HepG2 (cell line): ENCODE measurements at regions not wholly inside any gene's neighbourhood (a gene's known extent, or its start where the extent isn't known, plus 50 kb on each side); places are given as distances from the start of the nearest gene placed in this dataset.

Source experiments
- ATAC-seq: fragments of 200-7000 bp; cut with Tn5 transposase; 3 replicates; pipeline ENCODE4 v1.9.1; 2020; ENCODE audit warnings: mild to moderate bottlenecking, moderate library complexity
- BruUV-seq: library from RNA; stranded (reverse); fragments of 400-500 nt; replicated peaks from 2 replicates; lab custom pipeline; 2021; lab: Mats Ljungman, UMichigan
- CTCF ChIA-PET: fragments of 300-600 bp; formaldehyde crosslinking; extraction: SDS; loops from one replicate; lab custom pipeline; 2021; ENCODE audit warnings: low total read pairs, inconsistent platforms, low intra/inter-chr PET ratio; lab: Yijun Ruan, JAX
- POLR2A ChIA-PET: fragments of 350-600 bp; sonication (Branson Sonifier 250); formaldehyde crosslinking; loops from one replicate; lab custom pipeline; 2020; ENCODE audit warnings: antibody characterized with exemption, inconsistent platforms; lab: Yijun Ruan, JAX
- DNase-seq: peaks from one replicate; pipeline ENCODE4 v3.0.0-alpha.2; 2015; ENCODE audit warnings: low spot score
- FAIRE-seq: peaks from 3 replicates; lab custom pipeline; 2011; peaks lifted over from hg19 to GRCh38; lab: Jason Lieb, UNC
- H2AFZ ChIP-seq: one replicate; pipeline ENCODE4 v1.6.1; 2011; ENCODE audit warnings: low read length, inconsistent platforms
- H3K27ac ChIP-seq: fragments of 300-600 bp; 3 replicates; pipeline ENCODE4 v1.8.0; 2011; ENCODE audit warnings: mixed run types, mild to moderate bottlenecking, mixed read lengths, low read length, inconsistent platforms; ENCODE audit not compliant: insufficient read depth; ENCODE audit errors: extremely low read length
- H3K27me3 ChIP-seq, 2 experiments: fragments of 200-600 bp in 1 of 2; 2 replicates in 1 of 2; 3 replicates in 1 of 2; pipeline versions ENCODE4 v1.6.0 to v1.8.0; 2011; ENCODE audit warnings: low read length in 2 of 2, mild to moderate bottlenecking in 2 of 2, moderate library complexity in 2 of 2, inconsistent platforms in 1 of 2; ENCODE audit not compliant: insufficient read depth in 2 of 2, control insufficient read depth in 1 of 2
- H3K36me3 ChIP-seq, 2 experiments: fragments of 200-600 bp in 1 of 2; replicated peaks in 1 of 2; 2 replicates in 1 of 2; 3 replicates in 1 of 2; pipeline versions ENCODE4 v1.5.1 to v1.8.0; 2011; ENCODE audit warnings: low read length in 2 of 2, inconsistent platforms in 1 of 2; ENCODE audit not compliant: insufficient read depth in 2 of 2, control insufficient read depth in 1 of 2
- H3K4me1 ChIP-seq: 2 replicates; pipeline ENCODE4 v1.5.1; 2012; ENCODE audit warnings: low read length, inconsistent platforms; ENCODE audit not compliant: insufficient read depth
- H3K4me2 ChIP-seq: 2 replicates; pipeline ENCODE4 v1.6.0; 2011; ENCODE audit warnings: low read depth, low read length, inconsistent platforms
- H3K4me3 ChIP-seq, 3 experiments: fragments of 200-600 bp in 1 of 3; sonication (generic), shearing (Covaris generic) in 1 of 3; replicated peaks in 1 of 3; 2 replicates each; pipeline ENCODE4 v1.5.1; 2011 to 2016; ENCODE audit warnings: low read length in 3 of 3, inconsistent platforms in 2 of 3, low read depth in 2 of 3, mild to moderate bottlenecking in 2 of 3, control low read depth in 1 of 3, mixed read lengths in 1 of 3; ENCODE audit not compliant: insufficient read depth in 1 of 3
- H3K79me2 ChIP-seq: one replicate; pipeline ENCODE4 v1.6.1; 2011; ENCODE audit warnings: low read length, inconsistent platforms; ENCODE audit not compliant: insufficient read depth
- H3K9ac ChIP-seq: 2 replicates; pipeline ENCODE4 v1.6.0; 2011; ENCODE audit warnings: mild to moderate bottlenecking, low read depth, low read length, inconsistent platforms; ENCODE audit not compliant: insufficient read depth
- H3K9me3 ChIP-seq: 2 replicates; pipeline ENCODE4 v1.5.1; 2012; ENCODE audit warnings: mild to moderate bottlenecking, low read length
- H4K20me1 ChIP-seq: 2 replicates; pipeline ENCODE4 v1.6.0; 2011; ENCODE audit warnings: inconsistent platforms, mild to moderate bottlenecking, low read length, moderate library complexity; ENCODE audit not compliant: insufficient read depth
- CENPT ChIP-seq: sonication (generic); formaldehyde crosslinking; IDR thresholded peaks from 2 replicates; pipeline ENCODE4 v1.8.0; 2022; ENCODE audit warnings: low read depth, mild to moderate bottlenecking, moderate library complexity, missing genetic modification reagents
- EED ChIP-seq: sonication (generic); formaldehyde crosslinking; IDR thresholded peaks from 2 replicates; pipeline ENCODE4 v1.5.0; 2020; ENCODE audit warnings: mild to moderate bottlenecking, missing genetic modification reagents
- FOXP4 ChIP-seq: sonication (generic); formaldehyde crosslinking; IDR thresholded peaks from 2 replicates; pipeline ENCODE4 v1.4.0; 2020; ENCODE audit warnings: missing genetic modification reagents
- KDM2A ChIP-seq: sonication (generic); formaldehyde crosslinking; IDR thresholded peaks from 2 replicates; pipeline ENCODE4 v1.4.0; 2020; ENCODE audit warnings: low read depth, missing genetic modification reagents, borderline replicate concordance
- SETDB1 ChIP-seq: sonication (generic); formaldehyde crosslinking; IDR thresholded peaks from 2 replicates; pipeline ENCODE4 v1.5.1; 2020; ENCODE audit warnings: missing genetic modification reagents, mild to moderate bottlenecking, borderline replicate concordance
- SMC3 ChIP-seq: IDR thresholded peaks from 2 replicates; pipeline ENCODE4 v1.6.1; 2011; ENCODE audit warnings: low read length, improper control_type of control experiment
- SNAI1 ChIP-seq: sonication (generic); formaldehyde crosslinking; IDR thresholded peaks from 2 replicates; pipeline ENCODE4 v1.5.0; 2020; ENCODE audit warnings: mild to moderate bottlenecking, missing genetic modification reagents, borderline replicate concordance
- THAP7 ChIP-seq: sonication (generic); formaldehyde crosslinking; IDR thresholded peaks from 2 replicates; pipeline ENCODE4 v1.8.1; 2023; ENCODE audit warnings: mild to moderate bottlenecking, missing genetic modification reagents
- ZNF275 ChIP-seq: sonication (generic); formaldehyde crosslinking; IDR thresholded peaks from 2 replicates; pipeline ENCODE4 v1.8.0; 2022; ENCODE audit warnings: missing genetic modification reagents, mild to moderate bottlenecking, inconsistent platforms, borderline replicate concordance
- ZNF441 ChIP-seq: sonication (generic); formaldehyde crosslinking; IDR thresholded peaks from 2 replicates; pipeline ENCODE4 v1.7.0; 2021; ENCODE audit warnings: missing genetic modification reagents, borderline replicate concordance
- ZNF451 ChIP-seq: sonication (generic); formaldehyde crosslinking; IDR thresholded peaks from 2 replicates; pipeline ENCODE4 v1.5.0; 2020; ENCODE audit warnings: mild to moderate bottlenecking, missing genetic modification reagents
- ZNF629 ChIP-seq: sonication (generic); formaldehyde crosslinking; conservative IDR thresholded peaks from 2 replicates; pipeline ENCODE4 v1.5.0; 2020; ENCODE audit warnings: missing genetic modification reagents
- ZNF672 ChIP-seq: sonication (generic); formaldehyde crosslinking; IDR thresholded peaks from 2 replicates; pipeline ENCODE4 v1.8.1; 2022; ENCODE audit warnings: missing genetic modification reagents
- ZSCAN29 ChIP-seq: sonication (generic); formaldehyde crosslinking; conservative IDR thresholded peaks from 2 replicates; pipeline ENCODE4 v1.4.0; 2020; ENCODE audit warnings: mild to moderate bottlenecking, missing genetic modification reagents
- WGBS: methylation state at CpG from one replicate; pipeline ENCODE4 v1.1.6; 2017; ENCODE audit warnings: low lambda C conversion rate; 5-methylcytosine and 5-hydroxymethylcytosine counted together
- in situ Hi-C: cut with HindIII; loops from 2 replicates; pipeline ENCODE4 v1.10.0; 2017; ENCODE audit warnings: low pct_unique_long_range_greater_than_20kb; ENCODE audit not compliant: extremely low pct_ligation_motif_present
- intact Hi-C: fragments of 100-400 bp; cut with micrococcal nuclease; formaldehyde crosslinking; loops from one replicate; pipeline ENCODE4 v1.10.0; 2022; ENCODE audit not compliant: unreplicated experiment

GRCh38 chr1:37156646-37157045 lies 122.3 kb upstream of the GRIK3 start:
- in situ Hi-C loops: no loop called here
- Histone ChIP-seq H3K79me2 (no peaks in the 10 kb centered on the region), H4K20me1 (no peaks in the 10 kb centered on the region), H3K9me3 (no peaks in the 10 kb centered on the region), H3K27ac (no peak overlapping the region), H3K27me3 (peaks cover 0 to 1% of the 10 kb centered on the region in 2 experiments; a peak in 2 of 5 replicates), H3K4me3 (no peak overlapping the region), H3K9ac (no peak overlapping the region), H3K4me1 (no peaks in the 10 kb centered on the region), H2AFZ (no peak overlapping the region), H3K4me2 (no peak overlapping the region), H3K36me3 (no peaks in the 10 kb centered on the region)
- intact Hi-C loops: no loop called here
- no peak for FAIRE-seq
- ATAC-seq: no peak
- DNase-seq: no peak
- no peak for TF ChIP-seq KDM2A (CRISPR knock-in tag)
- TF ChIP-seq ZNF629 (CRISPR knock-in tag): no peak
- TF ChIP-seq CENPT (CRISPR knock-in tag): no peak
- no peak for TF ChIP-seq THAP7 (CRISPR knock-in tag)
- no peak for TF ChIP-seq ZNF275 (CRISPR knock-in tag)
- no peak for TF ChIP-seq SETDB1 (CRISPR knock-in tag)
- no peak for TF ChIP-seq FOXP4 (CRISPR knock-in tag)
- TF ChIP-seq ZNF451 (CRISPR knock-in tag): no peak
- TF ChIP-seq EED (CRISPR knock-in tag): no peak
- TF ChIP-seq ZSCAN29 (CRISPR knock-in tag): no peak
- no peak for TF ChIP-seq SNAI1 (CRISPR knock-in tag)
- TF ChIP-seq SMC3: no peak
- TF ChIP-seq ZNF441 (CRISPR knock-in tag): no peak
- TF ChIP-seq ZNF672 (CRISPR knock-in tag): no peak
- ChIA-PET CTCF (no interaction called here), POLR2A (no interaction called here)
- 4% methylated on average over 9 of the region's 9 CpGs for WGBS
- no TSS peak for BruUV-seq
